H1 (cell line): ENCODE measurements at regions not wholly inside any gene's neighbourhood (a gene's known extent, or its start where the extent isn't known, plus 50 kb on each side); places are given as distances from the start of the nearest gene placed in this dataset.

ENCODE experiments used
- CTCF ChIA-PET: fragments of 300-600 bp; sonication (Branson Sonifier 250); formaldehyde crosslinking; loops from one replicate; lab custom pipeline; 2021; ENCODE audit not compliant: partially characterized antibody; lab: Charles Lee
- POLR2A ChIA-PET: fragments of 300-600 bp; sonication (Branson Sonifier 250); formaldehyde crosslinking; loops from one replicate; lab custom pipeline; 2021; ENCODE audit warnings: inconsistent platforms; ENCODE audit not compliant: partially characterized antibody; lab: Charles Lee
- DNase-seq, 2 experiments: peaks; one replicate each; pipeline versions ENCODE4 v3.0.0 to v3.0.0-alpha.2; 2010 to 2022; ENCODE audit warnings: low spot score in 2 of 2, low read depth in 1 of 2, mixed read lengths in 1 of 2
- FAIRE-seq: peaks from 2 replicates; lab custom pipeline; 2011; peaks lifted over from hg19 to GRCh38; lab: Jason Lieb, UNC
- H2AFZ ChIP-seq: 2 replicates; pipeline ENCODE4 v1.8.1; 2012; ENCODE audit warnings: low read length, inconsistent platforms
- H2AK5ac ChIP-seq: 2 replicates; pipeline ENCODE4 v1.6.1; 2013; ENCODE audit warnings: low read depth, low read length
- H2BK120ac ChIP-seq: replicated peaks from 2 replicates; pipeline ENCODE3; 2013; ENCODE audit warnings: low read depth, low read length, inconsistent platforms
- H2BK12ac ChIP-seq: 2 replicates; pipeline ENCODE4 v1.6.1; 2013; ENCODE audit warnings: low read depth, low read length
- H2BK15ac ChIP-seq: 2 replicates; pipeline ENCODE4 v1.6.1; 2013; ENCODE audit warnings: low read length
- H2BK20ac ChIP-seq: 2 replicates; pipeline ENCODE4 v1.6.1; 2013; ENCODE audit warnings: low read length
- H2BK5ac ChIP-seq: 2 replicates; pipeline ENCODE4 v1.6.1; 2013; ENCODE audit warnings: low read depth, low read length
- H3K14ac ChIP-seq: 2 replicates; pipeline ENCODE4 v1.6.1; 2013; ENCODE audit warnings: inconsistent platforms; ENCODE audit not compliant: insufficient read length
- H3K18ac ChIP-seq: 2 replicates; pipeline ENCODE4 v1.6.1; 2013; ENCODE audit warnings: low read length; ENCODE audit errors: extremely low read depth
- H3K23ac ChIP-seq: 2 replicates; pipeline ENCODE4 v1.6.1; 2013; ENCODE audit warnings: inconsistent platforms; ENCODE audit not compliant: insufficient read length
- H3K23me2 ChIP-seq: 2 replicates; pipeline ENCODE4 v1.6.1; 2013; ENCODE audit warnings: low read depth, low read length
- H3K27ac ChIP-seq: 2 replicates; pipeline ENCODE4 v1.6.1; 2011; ENCODE audit warnings: low read depth, low read length, inconsistent platforms
- H3K27me3 ChIP-seq, 4 experiments: replicated peaks in 1 of 4; 1 replicate in 1 of 4; 2 replicates in 3 of 4; pipeline versions ENCODE4 v1.6.1 to v1.8.1; 2011 to 2013; ENCODE audit warnings: low read length in 3 of 4, mild to moderate bottlenecking in 3 of 4, inconsistent platforms in 2 of 4, mixed read lengths in 2 of 4, moderate library complexity in 1 of 4; ENCODE audit not compliant: control insufficient read depth in 3 of 4, insufficient read depth in 3 of 4; ENCODE audit errors: extremely low read depth in 1 of 4
- H3K36me3 ChIP-seq, 4 experiments: 2 replicates each; pipeline versions ENCODE4 v1.6.1 to v1.8.1; 2011 to 2013; ENCODE audit warnings: mild to moderate bottlenecking in 4 of 4, low read length in 3 of 4, moderate library complexity in 2 of 4, control low read depth in 1 of 4, inconsistent platforms in 1 of 4; ENCODE audit not compliant: insufficient read depth in 4 of 4, control insufficient read depth in 2 of 4
- H3K4ac ChIP-seq: replicated peaks from 2 replicates; pipeline ENCODE3; 2013; ENCODE audit warnings: low read length, low read depth, mixed read lengths, inconsistent platforms; ENCODE audit not compliant: insufficient read length
- H3K4me1 ChIP-seq, 4 experiments: replicated peaks in 1 of 4; 1 replicate in 1 of 4; 2 replicates in 3 of 4; pipeline versions ENCODE4 v1.6.1 to v1.8.1; 2011 to 2013; ENCODE audit warnings: low read length in 3 of 4, inconsistent platforms in 2 of 4, mixed read lengths in 1 of 4; ENCODE audit not compliant: insufficient read depth in 4 of 4, control insufficient read depth in 3 of 4
- H3K4me2 ChIP-seq, 2 experiments: 2 replicates each; pipeline versions ENCODE4 v1.6.1 to v1.8.1; 2011 to 2013; ENCODE audit warnings: low read depth in 2 of 2, low read length in 2 of 2, control low read depth in 1 of 2, inconsistent platforms in 1 of 2, mild to moderate bottlenecking in 1 of 2; ENCODE audit not compliant: insufficient read depth in 1 of 2
- H3K4me3 ChIP-seq, 4 experiments: fragments of 200-600, 300-600 bp in 1 of 4; sonication (generic), shearing (Covaris generic), sonication (Bioruptor Twin) in 1 of 4; 2 replicates each; pipeline versions ENCODE4 v1.5.1 to v1.8.1; 2011 to 2016; ENCODE audit warnings: low read length in 4 of 4, low read depth in 3 of 4, control low read depth in 2 of 4, inconsistent platforms in 2 of 4, mild to moderate bottlenecking in 2 of 4, mixed read lengths in 1 of 4, moderate library complexity in 1 of 4; ENCODE audit not compliant: insufficient read depth in 2 of 4; ENCODE audit errors: extremely low read depth in 1 of 4
- H3K56ac ChIP-seq: replicated peaks from 2 replicates; pipeline ENCODE3; 2013; ENCODE audit warnings: low read depth, mild to moderate bottlenecking, mixed read lengths, low read length, inconsistent platforms; ENCODE audit not compliant: insufficient read length
- H3K79me1 ChIP-seq: 2 replicates; pipeline ENCODE4 v1.6.1; 2013; ENCODE audit warnings: low read depth, low read length, control low read depth
- H3K79me2 ChIP-seq, 2 experiments: 2 replicates each; pipeline versions ENCODE4 v1.6.1 to v1.8.1; 2012 to 2013; ENCODE audit warnings: low read length in 2 of 2, mild to moderate bottlenecking in 2 of 2, inconsistent platforms in 1 of 2; ENCODE audit not compliant: insufficient read depth in 2 of 2, control insufficient read depth in 1 of 2
- H3K9ac ChIP-seq, 4 experiments: replicated peaks in 1 of 4; 1 replicate in 1 of 4; 2 replicates in 3 of 4; pipeline versions ENCODE4 v1.6.1 to v1.8.1; 2011 to 2013; ENCODE audit warnings: low read depth in 3 of 4, low read length in 3 of 4, control low read depth in 2 of 4, mild to moderate bottlenecking in 2 of 4, moderate library complexity in 2 of 4, inconsistent platforms in 1 of 4; ENCODE audit errors: extremely low read depth in 1 of 4
- H3K9me3 ChIP-seq, 2 experiments: 2 replicates each; pipeline versions ENCODE4 v1.6.1 to v1.8.1; 2012 to 2013; ENCODE audit warnings: mild to moderate bottlenecking in 2 of 2, moderate library complexity in 2 of 2, control low read depth in 1 of 2, inconsistent platforms in 1 of 2, low read depth in 1 of 2, low read length in 1 of 2, mixed read lengths in 1 of 2; ENCODE audit not compliant: insufficient read depth in 2 of 2
- H4K20me1 ChIP-seq, 2 experiments: replicated peaks in 1 of 2; 2 replicates each; pipeline versions ENCODE3 to v1.8.1; 2011 to 2013; ENCODE audit warnings: inconsistent platforms in 2 of 2, low read length in 2 of 2, mild to moderate bottlenecking in 1 of 2; ENCODE audit not compliant: insufficient read depth in 2 of 2, control insufficient read depth in 1 of 2
- H4K5ac ChIP-seq: 2 replicates; pipeline ENCODE4 v1.6.1; 2013; ENCODE audit warnings: low read length, low read depth, mixed read lengths, inconsistent platforms; ENCODE audit not compliant: insufficient read length
- H4K8ac ChIP-seq: 2 replicates; pipeline ENCODE4 v1.8.0; 2013; ENCODE audit warnings: mild to moderate bottlenecking, moderate library complexity, low read length, inconsistent platforms; ENCODE audit not compliant: insufficient read depth; ENCODE audit errors: extremely low read depth
- H4K91ac ChIP-seq: replicated peaks from 2 replicates; pipeline ENCODE3; 2013; ENCODE audit warnings: low read length, mixed read lengths, inconsistent platforms; ENCODE audit not compliant: insufficient read length
- BRCA1 ChIP-seq: IDR thresholded peaks from 2 replicates; pipeline ENCODE4 v1.6.1; 2012; ENCODE audit warnings: low read depth, low read length, improper control_type of control experiment
- CBX8 ChIP-seq: fragments of 300-800, 300-1000 bp; sonication (generic); IDR thresholded peaks from 2 replicates; pipeline ENCODE4 v1.7.1; 2016; ENCODE audit warnings: low read depth, low read length, borderline replicate concordance
- CEBPB ChIP-seq: IDR thresholded peaks from 2 replicates; pipeline ENCODE4 v1.6.1; 2012; ENCODE audit warnings: low read depth, low read length
- HDAC2 ChIP-seq, 2 experiments: fragments of 300-600 bp in 1 of 2; sonication (generic) in 1 of 2; IDR thresholded peaks; 2 replicates each; pipeline ENCODE4 v1.6.1; 2011 to 2012; ENCODE audit warnings: low read depth in 2 of 2, low read length in 2 of 2, mild to moderate bottlenecking in 2 of 2, moderate library complexity in 2 of 2, borderline replicate concordance in 1 of 2, inconsistent platforms in 1 of 2
- HDAC6 ChIP-seq: IDR thresholded peaks from one replicate; pipeline ENCODE4 v1.7.1; 2012; ENCODE audit warnings: low read depth, mild to moderate bottlenecking, inconsistent platforms, low read length, moderate library complexity
- RXRA ChIP-seq: IDR thresholded peaks from 2 replicates; pipeline ENCODE4 v1.6.1; 2011; ENCODE audit warnings: low read depth, mild to moderate bottlenecking, low read length, moderate library complexity; ENCODE audit not compliant: insufficient read depth
- SIRT6 ChIP-seq: IDR thresholded peaks from one replicate; pipeline ENCODE4 v1.7.1; 2012; ENCODE audit warnings: low read length, inconsistent platforms
- ZNF274 ChIP-seq: IDR thresholded peaks from 2 replicates; pipeline ENCODE4 v1.7.0; 2012; ENCODE audit warnings: low read length, borderline replicate concordance; ENCODE audit errors: extremely low read depth
- WGBS, 2 experiments: shearing (Covaris generic) in 1 of 2; methylation state at CpG; one replicate each; pipeline versions ENCODE4 v1.1.6 to v1.1.7; 2013 to 2015; ENCODE audit warnings: low lambda C conversion rate in 2 of 2, mixed read lengths in 2 of 2, inconsistent platforms in 1 of 2, low coverage in 1 of 2, missing lambda C conversion rate in 1 of 2; ENCODE audit not compliant: insufficient replicate concordance in 2 of 2, insufficient coverage in 1 of 2, insufficient read length in 1 of 2; ENCODE audit errors: extremely low coverage in 1 of 2, missing lambda C conversion rate in 1 of 2; 5-methylcytosine and 5-hydroxymethylcytosine counted together

DNA sequence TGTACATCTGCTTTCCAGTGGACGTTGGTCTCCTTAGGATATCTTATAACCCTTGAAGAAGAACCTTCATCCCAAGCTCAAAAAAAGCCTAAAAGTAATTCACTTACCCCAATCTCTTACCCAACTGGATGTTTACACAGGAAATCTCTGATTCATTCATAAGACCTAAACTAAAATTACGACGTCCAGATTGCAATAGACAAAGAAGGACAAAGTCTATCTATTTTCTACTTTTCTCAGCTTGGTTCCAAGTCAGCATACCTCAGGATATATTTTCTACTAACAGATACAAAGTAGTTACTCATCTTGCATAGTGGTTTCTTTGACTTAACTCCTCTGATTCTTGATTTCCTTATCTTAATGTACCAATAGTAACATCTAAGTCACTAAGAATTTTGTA is 669.9 kb downstream of the OTOL1 start:
- Histone ChIP-seq H3K4me3 (no peak overlapping the region), H3K4me1 (no peaks in the 10 kb centered on the region), H3K14ac (no peak overlapping the region), H3K36me3 (no peaks in the 10 kb centered on the region), H3K9ac (no peak overlapping the region), H4K91ac (no peak overlapping the region), H3K23me2 (no peaks in the 10 kb centered on the region; the same call in 1 of the 2 replicates), H2AK5ac (no peak overlapping the region), H3K4ac (no peak overlapping the region), H3K9me3 (no peaks in the 10 kb centered on the region), H4K20me1 (no peaks in the 10 kb centered on the region), H3K79me1 (no peaks in the 10 kb centered on the region), H3K27ac (no peak overlapping the region), H2BK120ac (no peak overlapping the region), H3K56ac (no peak overlapping the region), H3K23ac (no peak overlapping the region), H2BK5ac (no peak overlapping the region), H2BK15ac (no peak overlapping the region), H4K5ac (no peak overlapping the region), H4K8ac (no peak overlapping the region), H3K79me2 (no peaks in the 10 kb centered on the region), H3K4me2 (no peak overlapping the region), H3K27me3 (no peaks in the 10 kb centered on the region), H3K18ac (no peak overlapping the region), H2BK12ac (no peak overlapping the region), H2BK20ac (no peak overlapping the region), H2AFZ (no peak overlapping the region)
- ChIA-PET CTCF (interaction anchor here (0.8 to 1.3 kb wide), 2 partner anchors 24 to 314 kb away, joined by 3 read pairs; no protein-coding TSS in a partner anchor), POLR2A (no interaction called here)
- DNase-seq (no peak), FAIRE-seq (no peak)
- 93% methylated on average over 3 of the region's 3 CpGs; no CpG with 5 or more reads in 1 of the 2 experiments for WGBS, 2 experiments
- TF ChIP-seq CBX8 (no peak), ZNF274 (no peak), CEBPB (no peak), BRCA1 (no peak), HDAC2 (IDR thresholded peaks at IDR 0.05; ENCODE audit: borderline replicate concordance in 1 of 2, low read depth in 2 of 2, low read length in 2 of 2) (no peak), HDAC6 (no peak), SIRT6 (no peak), RXRA (no peak)
